ENCODE measurements at regions not wholly inside any gene's neighbourhood (a gene's known extent, or its start where the extent isn't known, plus 50 kb on each side); places are given as distances from the start of the nearest gene placed in this dataset.
"Not testable (repeated sequence)": the region's sequence is repeated elsewhere in the genome, so short reads cannot be mapped to it uniquely, and the experiment has no call there.

- no peak for DNase-seq (ENCODE audit: low read depth)
Observed at GRCh38 chr2:88999365-88999764, 307.9 kb downstream of the RPIA start.

GRCh38 chr2:89000235-89000634, 308.8 kb downstream of the RPIA start:
- DNase-seq (ENCODE audit: low read depth) = no peak

- DNase-seq (ENCODE audit: low read depth) = not testable (repeated sequence)
Observed at GRCh38 chr2:89004238-89004637, 312.8 kb downstream of the RPIA start.

- DNase-seq (ENCODE audit: low read depth) = not testable (repeated sequence)
Observed at GRCh38 chr2:89020566-89020965, 329.1 kb downstream of the RPIA start.

GRCh38 chr2:89026296-89026695, 334.8 kb downstream of the RPIA start:
- not testable (repeated sequence) for DNase-seq (ENCODE audit: low read depth)

GRCh38 chr2:89027115-89027514, 335.6 kb downstream of the RPIA start:
- not testable (repeated sequence) for DNase-seq (ENCODE audit: low read depth)

GRCh38 chr2:89027536-89027935, 336.1 kb downstream of the RPIA start:
- not testable (repeated sequence) for DNase-seq (ENCODE audit: low read depth)

- not testable (repeated sequence) for DNase-seq (ENCODE audit: low read depth)
Observed at GRCh38 chr2:89029257-89029656, 337.8 kb downstream of the RPIA start.

GRCh38 chr2:89048138-89049066, 356.9 kb downstream of the RPIA start:
- peak; percentile 1 for DNase-seq (ENCODE audit: low read depth)

GRCh38 chr2:89058616-89059015, 367.1 kb downstream of the RPIA start:
- not testable (repeated sequence) for DNase-seq (ENCODE audit: low read depth)

- DNase-seq (ENCODE audit: low read depth) = not testable (repeated sequence)
Observed at GRCh38 chr2:89061174-89061573, 369.7 kb downstream of the RPIA start.

GRCh38 chr2:89076771-89077170, 385.3 kb downstream of the RPIA start:
- DNase-seq (ENCODE audit: low read depth) = not testable (repeated sequence)

- not testable (repeated sequence) for DNase-seq (ENCODE audit: low read depth)
Observed at GRCh38 chr2:89092911-89093310, 401.4 kb downstream of the RPIA start.

GRCh38 chr2:89095060-89095459, 403.6 kb downstream of the RPIA start:
- not testable (repeated sequence) for DNase-seq (ENCODE audit: low read depth)

- DNase-seq (ENCODE audit: low read depth) = not testable (repeated sequence)
Observed at GRCh38 chr2:89102587-89102986, 411.1 kb downstream of the RPIA start.

GRCh38 chr2:89106369-89107019, 415.0 kb downstream of the RPIA start:
- DNase-seq (ENCODE audit: low read depth) = not testable (repeated sequence)

- DNase-seq (ENCODE audit: low read depth) = not testable (repeated sequence)
Observed at GRCh38 chr2:89112434-89112833, 421.0 kb downstream of the RPIA start.

GRCh38 chr2:89113286-89113685, 421.8 kb downstream of the RPIA start:
- not testable (repeated sequence) for DNase-seq (ENCODE audit: low read depth)

GRCh38 chr2:89129440-89129839, 438.0 kb downstream of the RPIA start:
- DNase-seq (ENCODE audit: low read depth) = not testable (repeated sequence)

GRCh38 chr2:89130665-89131308, 439.3 kb downstream of the RPIA start:
- DNase-seq (ENCODE audit: low read depth) = not testable (repeated sequence)

GRCh38 chr2:89142959-89143358, 451.5 kb downstream of the RPIA start:
- not testable (repeated sequence) for DNase-seq (ENCODE audit: low read depth)

- DNase-seq (ENCODE audit: low read depth) = not testable (repeated sequence)
Observed at GRCh38 chr2:89145342-89145741, 453.9 kb downstream of the RPIA start.
